Activated gamma-delta T cell (primary cell): ENCODE measurements at regions not wholly inside any gene's neighbourhood (a gene's known extent, or its start where the extent isn't known, plus 50 kb on each side); places are given as distances from the start of the nearest gene placed in this dataset.
"Not testable (repeated sequence)": the region's sequence is repeated elsewhere in the genome, so short reads cannot be mapped to it uniquely, and the experiment has no call there.

Source experiments
- DNase-seq: peaks from one replicate; lab custom pipeline; 2025; lab: John Stamatoyannopoulos, UW

- DNase-seq: no peak
These were observed 98.2 kb upstream of the C14orf180 start for GRCh38 chr14:104481323-104481722.

GRCh38 chr14:104482017-104482416 is 97.5 kb upstream of the C14orf180 start:
- not testable (repeated sequence) for DNase-seq

- no peak for DNase-seq
These were observed 93.2 kb upstream of the C14orf180 start for GRCh38 chr14:104486222-104486923.

GRCh38 chr14:104494483-104494882 is 85.1 kb upstream of the C14orf180 start:
- DNase-seq: no peak

- DNase-seq: no peak
These were observed 83.5 kb upstream of the C14orf180 start for GRCh38 chr14:104496095-104496494.

GRCh38 chr14:104499784-104500760 is 79.5 kb upstream of the C14orf180 start:
- DNase-seq: no peak

- DNase-seq: no peak
These were observed 77.5 kb upstream of the C14orf180 start for GRCh38 chr14:104502060-104502459.

GRCh38 chr14:104503691-104504090 is 75.9 kb upstream of the C14orf180 start:
- DNase-seq: no peak

GRCh38 chr14:104504172-104504735 is 75.3 kb upstream of the C14orf180 start:
- no peak for DNase-seq

GRCh38 chr14:104505085-104506074 is 74.2 kb upstream of the C14orf180 start:
- no peak for DNase-seq

- DNase-seq: no peak
These were observed 72.9 kb upstream of the C14orf180 start for GRCh38 chr14:104506461-104507253.

GRCh38 chr14:104507443-104507842 is 72.1 kb upstream of the C14orf180 start:
- DNase-seq: no peak

GRCh38 chr14:104509673-104510072 is 69.9 kb upstream of the C14orf180 start:
- no peak for DNase-seq

GRCh38 chr14:104510216-104510615 is 69.3 kb upstream of the C14orf180 start:
- no peak for DNase-seq

GRCh38 chr14:104510794-104511611 is 68.6 kb upstream of the C14orf180 start:
- DNase-seq: no peak

- DNase-seq: no peak
These were observed 67.5 kb upstream of the C14orf180 start for GRCh38 chr14:104512061-104512460.

- DNase-seq: no peak
These were observed 66.6 kb upstream of the C14orf180 start for GRCh38 chr14:104512771-104513640.

- DNase-seq: no peak
These were observed 65.9 kb upstream of the C14orf180 start for GRCh38 chr14:104513641-104514046.
